IMR-90 (cell line): ENCODE measurements at regions not wholly inside any gene's neighbourhood (a gene's known extent, or its start where the extent isn't known, plus 50 kb on each side); places are given as distances from the start of the nearest gene placed in this dataset.

Experiments used
- CEBPB ChIP-seq: IDR thresholded peaks from 2 replicates; pipeline ENCODE4 v1.6.1; 2012; ENCODE audit warnings: low read depth, low read length, improper control_type of control experiment
- MAFK ChIP-seq: IDR thresholded peaks from 2 replicates; pipeline ENCODE4 v1.6.1; 2012; ENCODE audit warnings: low read depth, low read length, improper control_type of control experiment
- POLR2A ChIP-seq: IDR thresholded peaks from 2 replicates; pipeline ENCODE4 v1.6.1; 2012; ENCODE audit warnings: mild to moderate bottlenecking, low read depth, low read length
- RAD21 ChIP-seq: IDR thresholded peaks from 2 replicates; pipeline ENCODE4 v1.6.1; 2012; ENCODE audit warnings: low read length, improper control_type of control experiment
- RCOR1 ChIP-seq: IDR thresholded peaks from 2 replicates; pipeline ENCODE4 v1.6.1; 2012; ENCODE audit warnings: mild to moderate bottlenecking, low read length, improper control_type of control experiment; ENCODE audit not compliant: insufficient replicate concordance
- RFX5 ChIP-seq: IDR thresholded peaks from 2 replicates; pipeline ENCODE4 v1.8.0; 2012; ENCODE audit warnings: low read depth, mild to moderate bottlenecking, low read length, moderate library complexity
- SMC3 ChIP-seq: fragments of 150-350 bp; IDR thresholded peaks from 2 replicates; pipeline ENCODE4 v1.6.1; 2016; ENCODE audit warnings: low read depth, mild to moderate bottlenecking, antibody characterized with exemption, low read length, moderate library complexity
- TF ChIP-seq, protein P1 (sequence below): fragments of 150-350 bp; IDR thresholded peaks from 2 replicates; pipeline ENCODE4 v1.6.1; 2017; ENCODE audit warnings: mild to moderate bottlenecking, antibody characterized with exemption, low read length, low read depth
- TF ChIP-seq, protein P2 (sequence below): conservative IDR thresholded peaks from 2 replicates; pipeline ENCODE4 v1.5.1; 2012; ENCODE audit warnings: mild to moderate bottlenecking, low read depth, low read length, improper control_type of control experiment

DNA sequence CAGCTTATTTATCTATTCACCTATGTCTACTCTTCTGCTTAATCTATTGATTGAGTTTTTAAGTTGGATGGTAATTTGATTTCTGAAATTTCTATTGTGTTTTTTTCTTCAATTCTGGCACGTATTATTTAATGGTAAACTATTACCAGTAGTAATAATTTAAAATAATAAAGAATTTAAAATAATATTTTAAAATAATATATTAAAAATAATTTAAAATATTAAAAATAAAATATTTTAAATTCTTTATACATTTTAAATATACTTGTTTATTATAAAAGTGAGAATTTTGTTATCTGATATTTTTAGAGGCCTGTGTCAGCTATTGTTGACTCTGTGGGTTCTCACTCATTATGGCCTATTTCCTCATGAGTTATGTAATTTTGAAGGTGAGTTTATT is 100.7 kb upstream of the SPATA16 start:
- TF ChIP-seq POLR2A (no peak), RAD21 (no peak), CEBPB (no peak), RFX5 (no peak), SMC3 (no peak), MAFK (no peak), RCOR1 (no peak)
- TF ChIP-seq, protein P1, sequence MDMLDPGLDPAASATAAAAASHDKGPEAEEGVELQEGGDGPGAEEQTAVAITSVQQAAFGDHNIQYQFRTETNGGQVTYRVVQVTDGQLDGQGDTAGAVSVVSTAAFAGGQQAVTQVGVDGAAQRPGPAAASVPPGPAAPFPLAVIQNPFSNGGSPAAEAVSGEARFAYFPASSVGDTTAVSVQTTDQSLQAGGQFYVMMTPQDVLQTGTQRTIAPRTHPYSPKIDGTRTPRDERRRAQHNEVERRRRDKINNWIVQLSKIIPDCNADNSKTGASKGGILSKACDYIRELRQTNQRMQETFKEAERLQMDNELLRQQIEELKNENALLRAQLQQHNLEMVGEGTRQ: no peak
- TF ChIP-seq, protein P2, sequence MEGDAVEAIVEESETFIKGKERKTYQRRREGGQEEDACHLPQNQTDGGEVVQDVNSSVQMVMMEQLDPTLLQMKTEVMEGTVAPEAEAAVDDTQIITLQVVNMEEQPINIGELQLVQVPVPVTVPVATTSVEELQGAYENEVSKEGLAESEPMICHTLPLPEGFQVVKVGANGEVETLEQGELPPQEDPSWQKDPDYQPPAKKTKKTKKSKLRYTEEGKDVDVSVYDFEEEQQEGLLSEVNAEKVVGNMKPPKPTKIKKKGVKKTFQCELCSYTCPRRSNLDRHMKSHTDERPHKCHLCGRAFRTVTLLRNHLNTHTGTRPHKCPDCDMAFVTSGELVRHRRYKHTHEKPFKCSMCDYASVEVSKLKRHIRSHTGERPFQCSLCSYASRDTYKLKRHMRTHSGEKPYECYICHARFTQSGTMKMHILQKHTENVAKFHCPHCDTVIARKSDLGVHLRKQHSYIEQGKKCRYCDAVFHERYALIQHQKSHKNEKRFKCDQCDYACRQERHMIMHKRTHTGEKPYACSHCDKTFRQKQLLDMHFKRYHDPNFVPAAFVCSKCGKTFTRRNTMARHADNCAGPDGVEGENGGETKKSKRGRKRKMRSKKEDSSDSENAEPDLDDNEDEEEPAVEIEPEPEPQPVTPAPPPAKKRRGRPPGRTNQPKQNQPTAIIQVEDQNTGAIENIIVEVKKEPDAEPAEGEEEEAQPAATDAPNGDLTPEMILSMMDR: no peak
